ENCODE measurements at regions not wholly inside any gene's neighbourhood (a gene's known extent, or its start where the extent isn't known, plus 50 kb on each side); places are given as distances from the start of the nearest gene placed in this dataset.

- peak; percentile 99 for TF ChIP-seq CHD7 (IDR thresholded peaks at IDR 0.05; ENCODE audit: insufficient replicate concordance, low read length)
Observed at GRCh38 chrX:879756-880698, 249.4 kb downstream of the SHOX start (continued).

Measured in H1 (cell line).